ENCODE measurements at regions not wholly inside any gene's neighbourhood (a gene's known extent, or its start where the extent isn't known, plus 50 kb on each side); places are given as distances from the start of the nearest gene placed in this dataset.
"Not testable (repeated sequence)": the region's sequence is repeated elsewhere in the genome, so short reads cannot be mapped to it uniquely, and the experiment has no call there.

DNA sequence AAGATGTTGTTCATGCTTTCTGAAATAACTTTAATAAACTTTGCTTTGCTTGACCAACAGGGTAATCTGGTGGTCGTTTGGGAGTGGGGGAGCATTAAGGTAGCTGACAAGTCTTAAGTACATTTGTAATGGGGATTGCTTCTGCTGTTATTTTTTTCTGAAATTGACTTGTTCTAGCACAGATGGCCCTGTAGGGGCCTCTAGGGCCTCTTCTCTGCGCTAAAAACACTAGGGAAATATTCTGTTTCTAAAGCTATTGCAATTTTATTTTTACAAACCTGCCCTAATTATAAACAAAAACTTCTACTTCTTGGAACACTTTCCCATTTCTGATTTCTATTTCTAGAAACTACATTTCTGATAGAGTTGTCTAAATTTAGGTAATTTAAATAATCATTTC is 191.3 kb upstream of the KCNJ3 start:
- ChIA-PET POLR2A (no interaction called here), CTCF (no interaction called here)
- H3K36me3 ChIP-seq (ENCODE audit: insufficient read depth, low read length), result no peaks in the 10 kb centered on the region
- H3K4me1 ChIP-seq (ENCODE audit: insufficient read depth, low read length), result no peaks in the 10 kb centered on the region
- H3K27ac ChIP-seq (ENCODE audit: low read depth, low read length), result no peak overlapping the region
- Mint-ChIP-seq H3K27ac (no peak overlapping the region), H3K36me3 (peaks cover 0 to 2% (median 0%) of the 10 kb centered on the region in 3 donors), H3K27me3 (no peaks in the 10 kb centered on the region), H3K9me3 (peaks cover 0 to 14% (median 7%) of the 10 kb centered on the region in 5 donors), H3K4me3 (no peak overlapping the region), H3K4me1 (no peaks in the 10 kb centered on the region)
- no peak for DNase-seq
- H3K27me3 ChIP-seq (ENCODE audit: insufficient read depth, low read length, poor library complexity, severe bottlenecking), result no peaks in the 10 kb centered on the region
- no peak overlapping the region for H3K4me3 ChIP-seq (ENCODE audit: low read length)
- H3K9me3 ChIP-seq (ENCODE audit: low read length), result no peaks in the 10 kb centered on the region

- Histone ChIP-seq H3K9me3 (ENCODE audit: low read length) (no peaks in the 10 kb centered on the region), H3K36me3 (ENCODE audit: insufficient read depth, low read length) (no peaks in the 10 kb centered on the region), H3K27ac (ENCODE audit: low read depth, low read length) (no peak overlapping the region), H3K4me1 (ENCODE audit: insufficient read depth, low read length) (no peaks in the 10 kb centered on the region), H3K4me3 (ENCODE audit: low read length) (no peak overlapping the region), H3K27me3 (ENCODE audit: insufficient read depth, low read length, poor library complexity, severe bottlenecking) (no peaks in the 10 kb centered on the region)
- ChIA-PET POLR2A (no interaction called here), CTCF (no interaction called here)
- Mint-ChIP-seq H3K36me3 (no peaks in the 10 kb centered on the region), H3K4me1 (no peaks in the 10 kb centered on the region), H3K4me3 (no peak overlapping the region), H3K27me3 (no peaks in the 10 kb centered on the region), H3K9me3 (peaks cover 0 to 8% (median 6%) of the 10 kb centered on the region in 5 donors), H3K27ac (no peak overlapping the region)
- DNase-seq, result no peak
Observed at GRCh38 chr2:154518872-154519271, 179.6 kb upstream of the KCNJ3 start.

DNA sequence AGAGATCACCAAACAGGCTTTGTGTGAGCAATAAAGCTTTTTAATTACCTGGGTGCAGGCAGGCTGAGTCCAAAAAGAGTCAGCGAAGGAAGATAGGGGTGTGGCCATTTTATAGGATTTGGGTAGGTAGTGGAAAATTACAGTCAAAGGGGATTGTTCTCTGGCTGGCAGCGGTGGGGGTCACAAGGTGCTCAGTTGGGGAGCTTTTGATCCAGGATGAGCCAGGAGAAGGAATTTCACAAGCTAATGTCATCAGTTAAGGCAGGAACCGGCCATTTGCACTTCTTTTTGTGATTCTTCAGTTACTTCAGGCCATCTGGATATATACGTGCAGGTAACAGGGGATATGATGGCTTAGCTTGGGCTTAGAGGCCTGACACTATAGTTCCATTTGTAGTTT is 177.5 kb upstream of the KCNJ3 start:
- H3K27ac Mint-ChIP-seq; H3K4me3 ChIP-seq (ENCODE audit: low read length); POLR2A ChIA-PET; H3K27me3 ChIP-seq (ENCODE audit: insufficient read depth, low read length, poor library complexity, severe bottlenecking); H3K9me3 ChIP-seq (ENCODE audit: low read length); CTCF ChIA-PET; H3K4me1 Mint-ChIP-seq; H3K4me3 Mint-ChIP-seq; H3K4me1 ChIP-seq (ENCODE audit: insufficient read depth, low read length); H3K36me3 Mint-ChIP-seq; H3K27ac ChIP-seq (ENCODE audit: low read depth, low read length); H3K36me3 ChIP-seq (ENCODE audit: insufficient read depth, low read length); H3K27me3 Mint-ChIP-seq; DNase-seq: not testable (repeated sequence)
- H3K9me3 Mint-ChIP-seq, result peaks cover 0 to 18% (median 6%) of the 10 kb centered on the region in 5 donors

GRCh38 chr2:154526234-154526633 is 172.3 kb upstream of the KCNJ3 start:
- H3K4me1 Mint-ChIP-seq, result no peaks in the 10 kb centered on the region
- no peaks in the 10 kb centered on the region for H3K27me3 Mint-ChIP-seq
- Histone ChIP-seq H3K4me1 (ENCODE audit: insufficient read depth, low read length) (no peaks in the 10 kb centered on the region), H3K27ac (ENCODE audit: low read depth, low read length) (no peak overlapping the region), H3K9me3 (ENCODE audit: low read length) (no peaks in the 10 kb centered on the region), H3K4me3 (ENCODE audit: low read length) (no peak overlapping the region), H3K36me3 (ENCODE audit: insufficient read depth, low read length) (no peaks in the 10 kb centered on the region), H3K27me3 (ENCODE audit: insufficient read depth, low read length, poor library complexity, severe bottlenecking) (no peaks in the 10 kb centered on the region)
- H3K9me3 Mint-ChIP-seq, result peaks cover 0 to 24% (median 10%) of the 10 kb centered on the region in 5 donors
- POLR2A ChIA-PET, result no interaction called here
- no peak overlapping the region for H3K4me3 Mint-ChIP-seq
- H3K27ac Mint-ChIP-seq, result no peak overlapping the region
- CTCF ChIA-PET, result no interaction called here
- no peaks in the 10 kb centered on the region for H3K36me3 Mint-ChIP-seq
- no peak for DNase-seq

DNA sequence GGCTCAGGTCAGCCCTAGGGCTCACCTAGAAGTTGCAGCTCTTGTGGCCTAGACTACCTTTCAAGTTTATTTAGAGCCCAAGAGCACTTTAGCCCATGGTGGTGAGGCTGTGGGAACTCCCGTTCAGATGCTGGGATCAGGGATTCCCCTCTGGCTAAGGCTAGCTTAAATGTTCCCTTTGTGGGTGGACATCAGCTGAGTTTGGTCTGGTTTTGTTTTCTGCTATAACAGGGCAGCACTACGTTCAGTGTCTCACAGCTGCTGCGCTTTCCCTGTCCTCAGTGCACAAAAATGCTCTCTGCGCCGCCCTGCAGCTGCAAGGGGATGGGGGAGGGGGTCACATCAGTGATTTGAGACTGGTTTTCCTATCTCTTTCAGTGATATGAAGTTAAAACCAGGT is 170.5 kb upstream of the KCNJ3 start:
- H3K27ac Mint-ChIP-seq, result no peak overlapping the region
- ChIA-PET POLR2A (no interaction called here), CTCF (no interaction called here)
- no peak overlapping the region for H3K4me3 ChIP-seq (ENCODE audit: low read length)
- no peak overlapping the region for H3K4me3 Mint-ChIP-seq
- no peak for DNase-seq
- no peaks in the 10 kb centered on the region for H3K9me3 ChIP-seq (ENCODE audit: low read length)
- no peak overlapping the region for H3K27ac ChIP-seq (ENCODE audit: low read depth, low read length)
- peaks cover 2 to 31% (median 12%) of the 10 kb centered on the region in 5 donors for H3K9me3 Mint-ChIP-seq
- H3K4me1 Mint-ChIP-seq, result no peaks in the 10 kb centered on the region
- no peaks in the 10 kb centered on the region for H3K4me1 ChIP-seq (ENCODE audit: insufficient read depth, low read length)
- no peaks in the 10 kb centered on the region for H3K27me3 ChIP-seq (ENCODE audit: insufficient read depth, low read length, poor library complexity, severe bottlenecking)
- H3K36me3 ChIP-seq (ENCODE audit: insufficient read depth, low read length), result no peaks in the 10 kb centered on the region
- H3K36me3 Mint-ChIP-seq, result no peaks in the 10 kb centered on the region
- no peaks in the 10 kb centered on the region for H3K27me3 Mint-ChIP-seq

DNA sequence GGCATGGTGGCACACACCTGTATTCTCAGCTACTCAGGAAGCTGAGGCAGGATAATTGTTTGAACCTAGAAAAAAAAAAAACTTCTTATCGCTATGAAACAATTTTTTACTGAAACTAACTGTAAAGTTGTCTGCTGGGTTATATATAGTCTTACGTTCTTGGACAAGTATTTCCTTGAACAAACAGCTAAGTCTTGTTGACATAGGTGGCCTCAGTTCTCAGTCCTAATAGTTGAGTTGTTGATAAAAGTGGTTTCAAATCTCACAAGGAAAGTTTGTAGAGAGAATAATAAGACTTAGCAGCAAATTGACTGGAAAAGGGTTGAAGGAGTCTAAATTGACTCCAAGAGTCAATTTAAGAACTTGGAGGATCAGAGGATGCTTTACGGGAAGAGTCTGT is 166.5 kb upstream of the KCNJ3 start:
- no peak for DNase-seq
- Mint-ChIP-seq H3K27ac (no peak overlapping the region), H3K4me1 (no peaks in the 10 kb centered on the region), H3K9me3 (peaks cover 0 to 14% (median 8%) of the 10 kb centered on the region in 5 donors), H3K27me3 (no peaks in the 10 kb centered on the region), H3K36me3 (no peaks in the 10 kb centered on the region), H3K4me3 (no peak overlapping the region)
- Histone ChIP-seq H3K9me3 (ENCODE audit: low read length) (no peaks in the 10 kb centered on the region), H3K36me3 (ENCODE audit: insufficient read depth, low read length) (no peaks in the 10 kb centered on the region), H3K4me1 (ENCODE audit: insufficient read depth, low read length) (no peaks in the 10 kb centered on the region), H3K4me3 (ENCODE audit: low read length) (no peak overlapping the region), H3K27me3 (ENCODE audit: insufficient read depth, low read length, poor library complexity, severe bottlenecking) (no peaks in the 10 kb centered on the region), H3K27ac (ENCODE audit: low read depth, low read length) (no peak overlapping the region)
- POLR2A ChIA-PET, result no interaction called here
- CTCF ChIA-PET, result no interaction called here

DNA sequence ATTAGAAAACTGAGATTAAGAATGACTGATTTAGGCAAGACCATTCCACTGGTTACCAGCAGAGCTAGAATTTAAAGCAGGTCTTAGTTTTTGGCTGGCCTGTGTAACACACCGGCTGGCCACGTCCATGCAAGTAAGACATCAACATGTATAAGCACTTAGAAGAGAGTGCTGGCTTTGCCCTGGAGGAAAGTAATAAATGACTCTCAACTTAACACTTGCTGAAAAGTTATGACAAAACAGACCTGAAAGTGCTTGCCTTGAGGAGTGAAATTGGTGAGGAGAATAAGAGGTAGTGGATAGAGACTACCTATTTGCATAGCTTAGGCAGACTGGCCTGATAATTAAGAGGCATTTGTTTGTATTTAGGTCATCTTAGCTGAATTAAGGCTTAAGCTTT is 165.7 kb upstream of the KCNJ3 start:
- Mint-ChIP-seq H3K4me3 (no peak overlapping the region), H3K4me1 (no peaks in the 10 kb centered on the region), H3K27ac (no peak overlapping the region), H3K27me3 (no peaks in the 10 kb centered on the region), H3K36me3 (no peaks in the 10 kb centered on the region), H3K9me3 (peaks cover 0 to 14% (median 8%) of the 10 kb centered on the region in 5 donors)
- H3K36me3 ChIP-seq (ENCODE audit: insufficient read depth, low read length), result no peaks in the 10 kb centered on the region
- no peak overlapping the region for H3K4me3 ChIP-seq (ENCODE audit: low read length)
- DNase-seq, result no peak
- H3K4me1 ChIP-seq (ENCODE audit: insufficient read depth, low read length), result no peaks in the 10 kb centered on the region
- no peaks in the 10 kb centered on the region for H3K9me3 ChIP-seq (ENCODE audit: low read length)
- POLR2A ChIA-PET, result no interaction called here
- H3K27me3 ChIP-seq (ENCODE audit: insufficient read depth, low read length, poor library complexity, severe bottlenecking), result no peaks in the 10 kb centered on the region
- H3K27ac ChIP-seq (ENCODE audit: low read depth, low read length), result no peak overlapping the region
- CTCF ChIA-PET, result no interaction called here

- no peaks in the 10 kb centered on the region for H3K27me3 Mint-ChIP-seq
- POLR2A ChIA-PET, result no interaction called here
- CTCF ChIA-PET, result no interaction called here
- Histone ChIP-seq H3K27me3 (ENCODE audit: insufficient read depth, low read length, poor library complexity, severe bottlenecking) (no peaks in the 10 kb centered on the region), H3K4me3 (ENCODE audit: low read length) (no peak overlapping the region), H3K36me3 (ENCODE audit: insufficient read depth, low read length) (no peaks in the 10 kb centered on the region), H3K4me1 (ENCODE audit: insufficient read depth, low read length) (no peaks in the 10 kb centered on the region), H3K9me3 (ENCODE audit: low read length) (no peaks in the 10 kb centered on the region), H3K27ac (ENCODE audit: low read depth, low read length) (no peak overlapping the region)
- H3K27ac Mint-ChIP-seq, result no peak overlapping the region
- H3K4me3 Mint-ChIP-seq, result no peak overlapping the region
- DNase-seq, result no peak
- no peaks in the 10 kb centered on the region for H3K36me3 Mint-ChIP-seq
- no peaks in the 10 kb centered on the region for H3K4me1 Mint-ChIP-seq
- H3K9me3 Mint-ChIP-seq, result peaks cover 0 to 14% (median 8%) of the 10 kb centered on the region in 5 donors
Observed at GRCh38 chr2:154533300-154533940, 165.1 kb upstream of the KCNJ3 start.

DNA sequence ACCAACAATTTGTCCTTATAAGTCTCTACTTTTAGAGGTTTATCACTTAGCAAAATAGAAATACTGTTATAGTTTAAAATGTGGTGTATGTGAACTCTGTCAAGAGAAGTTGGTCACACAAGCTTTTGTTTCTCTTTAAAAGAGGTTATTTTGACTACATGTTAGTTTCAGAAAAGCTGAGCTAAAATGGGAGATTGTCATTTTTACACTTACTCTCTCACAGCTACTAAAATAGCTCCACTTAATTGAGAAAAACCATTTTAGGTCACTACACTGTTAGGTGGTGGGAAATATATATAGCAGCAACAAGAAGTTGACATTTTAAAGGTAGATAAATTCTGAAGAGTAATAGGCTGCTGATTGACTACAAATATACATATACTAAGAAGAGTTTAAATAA is 161.5 kb upstream of the KCNJ3 start:
- ChIA-PET CTCF (no interaction called here), POLR2A (no interaction called here)
- H3K27me3 Mint-ChIP-seq, result no peaks in the 10 kb centered on the region
- Histone ChIP-seq H3K27ac (ENCODE audit: low read depth, low read length) (no peak overlapping the region), H3K27me3 (ENCODE audit: insufficient read depth, low read length, poor library complexity, severe bottlenecking) (no peaks in the 10 kb centered on the region), H3K9me3 (ENCODE audit: low read length) (no peaks in the 10 kb centered on the region), H3K4me3 (ENCODE audit: low read length) (no peak overlapping the region), H3K4me1 (ENCODE audit: insufficient read depth, low read length) (no peaks in the 10 kb centered on the region), H3K36me3 (ENCODE audit: insufficient read depth, low read length) (no peaks in the 10 kb centered on the region)
- H3K4me3 Mint-ChIP-seq, result no peak overlapping the region
- DNase-seq, result no peak
- no peaks in the 10 kb centered on the region for H3K36me3 Mint-ChIP-seq
- H3K9me3 Mint-ChIP-seq, result peaks cover 2 to 14% (median 4%) of the 10 kb centered on the region in 5 donors
- H3K4me1 Mint-ChIP-seq, result no peaks in the 10 kb centered on the region
- no peak overlapping the region for H3K27ac Mint-ChIP-seq

All from CD8-positive, alpha-beta memory T cell (primary cell).